HG03103 (cell line): ENCODE measurements at regions not wholly inside any gene's neighbourhood (a gene's known extent, or its start where the extent isn't known, plus 50 kb on each side); places are given as distances from the start of the nearest gene placed in this dataset.

Experiments used
- ATAC-seq: cut with Tn5 transposase; IDR thresholded peaks from one replicate; pipeline ENCODE4 v1.9.1; 2021; ENCODE audit warnings: low read depth; ENCODE audit not compliant: unreplicated experiment

DNA sequence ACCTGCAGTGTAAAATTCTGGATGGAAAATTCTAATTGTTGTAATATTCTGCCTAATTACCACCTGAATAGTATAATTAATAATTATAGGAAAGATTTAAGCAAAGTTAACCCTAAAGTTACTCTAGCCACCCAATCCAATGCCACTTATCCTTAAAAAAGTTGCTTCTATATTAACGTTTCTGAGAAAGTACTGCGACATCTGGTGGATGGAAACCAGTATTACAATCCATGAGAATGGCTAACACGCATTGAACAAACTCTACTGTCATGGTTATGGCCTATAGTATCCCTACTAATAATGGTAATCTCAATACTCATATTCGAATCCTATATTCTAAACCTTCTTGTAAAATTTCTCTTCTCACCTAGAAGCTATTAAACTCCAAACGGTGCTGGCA lies 1551.8 kb downstream of the SLITRK1 start:
- no peak for ATAC-seq

DNA sequence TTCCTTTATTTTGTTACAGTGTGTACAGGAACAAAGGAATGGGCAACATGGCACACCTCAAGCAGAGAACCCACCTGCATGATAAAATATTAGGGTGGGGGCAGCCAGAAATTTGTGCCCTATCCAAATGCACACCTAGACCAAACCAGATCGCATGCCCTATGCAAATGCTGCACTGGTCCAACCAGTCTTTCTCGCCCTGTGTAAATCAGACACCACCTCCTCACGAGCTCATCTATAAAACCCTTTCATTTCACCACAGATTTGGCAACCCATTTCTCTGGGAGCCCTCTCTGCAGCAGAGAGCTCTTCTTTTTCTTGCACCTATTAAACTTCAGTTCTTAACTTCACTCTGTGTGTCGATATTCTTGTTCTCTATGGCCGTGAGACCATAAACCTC lies 1559.2 kb downstream of the SLITRK1 start:
- no peak for ATAC-seq

DNA sequence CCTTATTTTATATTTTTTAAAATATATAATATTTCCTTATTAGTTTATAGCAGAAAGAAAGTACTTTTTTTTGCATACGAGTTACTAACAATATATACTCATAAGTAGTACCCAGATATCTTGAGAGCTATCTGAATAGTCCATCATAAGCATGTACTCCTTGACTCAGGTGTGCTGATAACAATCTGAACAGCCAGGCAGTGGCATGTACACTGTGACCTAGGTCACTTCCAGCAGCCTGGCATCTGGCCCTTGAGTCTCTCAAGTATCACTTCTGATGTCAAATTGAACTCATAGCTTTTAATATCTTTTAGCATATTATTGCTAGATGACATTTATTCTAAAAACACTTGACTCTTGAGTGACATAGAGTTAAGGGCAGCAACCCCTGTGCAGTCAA lies 1576.7 kb downstream of the SLITRK1 start:
- ATAC-seq = no peak

DNA sequence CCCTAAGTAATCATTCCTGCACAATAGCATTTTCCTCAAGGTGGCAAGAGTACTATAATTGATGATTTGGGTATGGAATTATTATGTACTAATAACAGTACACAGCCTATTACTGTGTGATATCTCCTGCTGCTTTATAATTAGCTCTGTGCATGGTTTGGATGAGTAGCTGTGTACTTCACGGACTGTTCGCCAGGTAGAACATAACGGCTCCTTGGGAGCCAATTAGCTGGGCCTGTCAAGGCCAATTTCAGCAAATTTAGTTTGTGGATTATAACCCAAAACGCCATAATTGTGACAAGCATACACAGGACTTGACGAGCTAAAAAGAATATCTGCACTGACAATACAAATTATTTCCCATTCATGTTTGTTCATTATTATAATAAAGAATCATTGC lies 1584.2 kb downstream of the SLITRK1 start:
- no peak for ATAC-seq

DNA sequence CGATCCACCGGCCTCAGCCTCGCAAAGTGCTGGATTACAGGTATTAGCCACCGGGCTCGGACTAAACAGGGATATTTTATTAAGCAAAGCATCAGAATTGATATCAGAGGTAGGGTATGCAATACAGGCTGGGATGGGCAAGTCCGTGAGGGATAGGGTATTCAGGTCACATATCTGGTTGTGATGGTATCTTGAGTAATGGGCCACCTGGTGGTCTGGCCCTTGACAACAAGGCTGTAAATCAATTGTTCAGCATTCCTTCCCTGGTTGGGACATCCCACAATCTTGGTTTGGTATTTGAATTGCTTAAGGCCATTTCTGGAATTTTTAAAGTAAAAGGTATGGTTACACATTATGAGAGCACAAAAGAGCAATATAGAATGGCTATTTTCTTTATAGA lies 1588.0 kb downstream of the SLITRK1 start:
- ATAC-seq = no peak

DNA sequence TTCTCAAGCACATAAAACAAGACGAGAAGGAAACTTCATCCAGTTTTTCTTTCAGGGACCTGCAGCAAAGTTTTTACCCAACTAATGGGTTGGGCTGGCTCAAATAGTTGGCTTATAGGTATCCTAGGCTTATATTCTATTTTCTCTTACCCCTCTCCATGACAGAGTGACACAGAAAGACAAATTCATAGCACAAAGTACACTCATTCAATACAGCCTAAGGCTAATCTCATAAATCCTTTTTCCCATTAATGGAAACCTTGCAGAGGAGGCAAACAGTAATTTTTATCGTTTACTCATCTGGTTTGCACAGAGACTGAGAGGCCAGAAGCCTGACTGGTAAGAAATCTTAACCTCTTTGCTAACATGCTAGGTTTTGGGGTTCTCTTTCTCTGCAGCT lies 1589.9 kb downstream of the SLITRK1 start:
- ATAC-seq = no peak

DNA sequence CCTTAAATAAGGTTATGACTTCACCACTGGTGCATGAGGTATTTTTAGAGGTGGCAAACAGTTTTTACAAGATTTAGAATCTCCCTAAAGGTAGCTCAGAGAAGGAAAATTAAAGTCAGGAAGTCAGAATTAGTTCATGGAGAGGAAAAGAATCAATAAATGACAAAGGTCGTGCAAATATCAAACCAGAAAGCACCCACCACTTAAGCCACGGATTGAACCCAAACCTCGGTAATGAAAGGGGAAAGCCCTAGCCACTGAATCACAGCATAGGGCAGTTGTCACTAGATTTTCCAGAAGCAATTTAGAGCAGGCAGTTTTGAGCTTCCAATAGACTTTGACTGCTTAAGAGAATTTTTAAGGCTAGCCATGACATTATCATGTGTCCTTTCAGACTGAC lies 1590.4 kb downstream of the SLITRK1 start:
- no peak for ATAC-seq

DNA sequence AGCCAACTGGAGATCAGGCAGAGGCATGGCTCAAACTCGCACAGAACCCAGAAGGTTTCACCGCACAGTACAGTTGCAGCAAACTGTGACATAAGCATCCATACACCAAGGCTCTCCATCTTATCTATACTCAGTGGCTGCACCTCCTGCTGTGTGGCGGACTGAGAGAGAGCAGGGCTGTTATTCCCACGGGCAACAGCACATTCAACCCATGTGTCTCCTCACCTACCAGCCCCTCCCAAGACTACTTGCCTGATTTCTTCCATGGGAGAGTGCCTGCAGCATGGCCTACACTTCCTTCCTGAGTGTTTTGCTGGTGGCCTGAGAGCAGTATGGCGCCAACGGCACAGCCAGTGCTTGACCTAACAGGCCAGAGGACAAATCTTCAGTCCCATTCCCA lies 1606.6 kb downstream of the SLITRK1 start:
- no peak for ATAC-seq

DNA sequence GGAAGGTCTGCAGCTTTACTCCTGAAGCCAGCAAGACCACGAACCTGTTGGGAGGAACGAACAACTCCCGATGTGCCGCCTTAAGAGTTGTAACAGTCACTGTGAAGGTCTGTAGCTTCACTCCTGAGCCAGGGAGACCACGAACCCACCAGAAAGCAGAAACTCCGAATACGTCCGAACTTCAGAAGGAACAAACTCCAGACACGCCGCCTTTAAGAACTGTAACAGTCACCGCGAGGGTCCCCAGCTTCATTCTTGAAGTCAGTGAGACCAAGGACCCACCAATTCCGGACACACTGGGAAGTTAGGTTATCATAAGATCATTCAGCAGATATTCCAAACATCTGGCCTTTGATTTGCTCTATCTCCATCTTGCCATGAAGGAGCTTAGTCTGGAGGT lies 1623.0 kb downstream of the SLITRK1 start:
- no peak for ATAC-seq

DNA sequence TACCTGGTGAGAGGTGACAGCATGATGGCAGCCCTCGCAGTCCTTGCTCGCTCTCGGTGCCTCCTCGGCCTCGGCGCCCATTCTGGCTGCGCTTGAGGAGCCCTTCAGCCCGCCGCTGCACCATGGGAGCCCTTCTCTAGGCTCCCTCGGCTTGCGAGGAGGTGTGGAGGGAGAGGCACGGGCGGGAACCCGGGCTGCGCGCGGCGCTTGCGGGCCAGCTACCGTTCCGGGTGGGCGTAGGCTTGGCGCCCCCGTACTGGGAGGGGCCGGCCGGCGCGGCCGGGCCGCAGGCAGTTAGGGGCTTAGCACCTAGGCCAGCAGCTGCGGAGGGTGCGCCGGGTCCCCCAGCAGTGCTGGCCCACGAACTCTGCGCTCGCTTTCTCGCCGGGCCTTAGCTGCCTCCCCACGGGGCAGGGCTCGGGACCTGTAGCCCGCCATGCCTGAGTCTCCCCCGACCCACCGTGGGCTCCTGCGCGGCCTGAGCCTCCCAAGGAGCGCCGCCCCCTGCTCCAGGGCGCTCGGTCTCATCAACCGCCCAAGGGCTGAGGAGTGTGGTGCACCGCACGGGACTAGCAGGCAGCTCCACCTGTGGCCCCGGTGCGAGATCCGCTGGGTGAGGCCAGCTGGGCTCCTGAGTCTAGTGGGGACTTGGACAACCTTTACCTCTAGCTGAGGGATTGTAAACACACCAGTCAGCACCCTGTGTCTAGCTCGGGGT lies 1624.3 kb downstream of the SLITRK1 start:
- ATAC-seq = no peak

DNA sequence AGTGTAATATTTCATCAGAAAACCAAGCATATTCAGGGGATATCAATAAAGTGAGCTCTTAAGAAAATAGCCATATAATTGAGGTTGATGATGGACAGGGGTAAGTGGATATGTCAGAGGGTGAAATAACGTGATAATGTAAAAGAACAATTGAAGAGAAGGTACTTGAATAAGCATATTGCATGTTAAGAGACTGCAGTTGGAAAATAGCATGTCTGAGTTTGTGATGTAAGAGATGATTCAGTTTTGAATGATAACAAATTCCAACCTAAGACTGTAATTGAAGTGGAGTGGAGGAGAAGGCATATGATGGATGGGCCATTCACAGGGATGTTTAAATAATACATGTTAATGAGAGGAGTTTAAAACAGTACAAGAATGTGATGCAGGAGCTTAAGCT lies 1633.5 kb downstream of the SLITRK1 start:
- ATAC-seq = no peak

DNA sequence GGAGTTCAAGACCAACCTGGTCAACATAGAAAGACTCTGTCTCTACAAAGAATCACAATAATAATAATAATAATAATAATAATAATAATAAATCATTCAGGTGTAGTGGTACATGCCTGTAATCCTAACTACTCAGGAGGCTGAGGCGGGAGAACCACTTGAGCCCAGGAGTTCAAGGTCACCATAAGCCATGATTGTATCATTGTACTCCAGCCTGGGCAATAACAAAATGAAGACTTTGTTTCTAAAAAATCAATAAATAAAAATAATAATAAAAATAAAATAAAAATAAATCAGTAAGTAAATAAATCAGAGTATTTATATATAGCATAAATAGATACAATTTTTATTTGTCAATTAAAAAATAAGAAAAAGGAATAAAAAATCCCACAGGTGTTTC lies 1636.4 kb downstream of the SLITRK1 start:
- ATAC-seq = no peak

DNA sequence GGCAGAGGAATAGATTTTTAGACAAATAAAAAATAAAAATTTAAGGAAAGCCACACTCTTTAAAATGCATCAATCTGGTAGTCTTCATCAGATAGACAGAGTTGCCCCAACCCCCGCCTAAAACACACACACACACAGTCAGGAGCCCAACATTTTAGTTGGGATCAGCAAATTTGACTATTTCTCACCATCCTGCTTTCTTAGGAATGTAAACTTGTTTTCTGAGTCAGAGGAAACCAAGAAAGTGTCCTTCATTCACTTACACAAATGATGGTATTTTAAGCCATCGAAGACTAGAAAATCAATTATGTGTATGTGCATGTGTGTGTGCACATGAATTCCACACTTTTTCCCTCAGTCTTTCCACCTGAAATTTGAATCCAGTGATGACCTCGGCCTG lies 1657.5 kb downstream of the SLITRK1 start:
- ATAC-seq = no peak

DNA sequence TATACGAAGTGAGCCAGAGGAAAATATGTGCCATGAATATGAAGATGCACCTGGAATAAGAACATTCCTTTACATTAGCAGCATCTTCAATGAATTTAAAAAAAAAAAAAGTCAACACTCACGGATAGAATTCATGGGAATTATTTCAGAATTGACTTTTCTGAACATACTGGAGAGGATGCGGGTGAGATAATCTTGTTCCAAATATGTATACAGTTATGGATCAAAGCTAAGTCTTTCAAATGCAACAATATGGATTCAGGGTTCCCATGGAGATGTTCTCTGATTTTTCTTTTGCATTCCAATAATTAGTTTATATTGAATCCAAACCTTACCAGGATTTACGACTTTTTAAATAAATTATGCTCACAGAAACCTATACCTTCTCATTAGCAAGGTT lies 1660.7 kb downstream of the SLITRK1 start:
- no peak for ATAC-seq

DNA sequence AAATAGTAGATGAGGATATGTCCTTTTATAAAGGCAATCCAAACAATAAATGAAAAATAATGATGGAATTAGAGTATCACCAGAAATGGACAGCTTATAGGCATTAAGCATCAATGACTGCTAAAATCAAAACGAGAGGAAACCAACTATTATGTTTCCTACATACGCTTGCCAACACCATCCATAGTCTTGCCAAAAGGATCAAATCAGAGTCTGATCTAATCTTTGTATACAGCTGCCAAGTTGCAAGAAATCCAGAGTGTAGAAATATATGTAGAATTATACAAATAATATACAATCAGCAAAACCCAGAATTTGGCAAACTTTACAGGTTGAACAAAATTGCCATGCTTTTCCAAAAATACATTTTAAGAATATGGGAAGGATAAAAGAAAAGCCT lies 1661.6 kb downstream of the SLITRK1 start:
- no peak for ATAC-seq

DNA sequence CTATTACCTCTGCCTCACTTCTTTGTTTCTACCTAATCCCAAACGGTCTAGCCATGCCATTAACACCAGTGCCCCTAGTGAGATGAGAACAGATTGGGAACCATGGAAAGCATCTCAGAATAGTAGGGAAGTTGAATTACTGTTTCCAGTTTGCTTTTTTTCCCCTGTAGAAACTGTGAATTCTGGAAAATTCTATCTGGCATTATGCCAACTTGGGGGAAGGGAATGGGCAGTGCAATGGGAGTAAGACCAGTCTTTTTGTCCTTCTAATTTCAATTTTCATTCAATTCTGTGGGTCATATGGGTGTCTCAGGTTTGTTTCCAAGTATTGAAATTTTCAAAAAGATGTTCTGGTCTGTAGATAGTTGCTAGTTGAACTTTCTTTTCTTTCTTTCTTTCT lies 1666.1 kb downstream of the SLITRK1 start:
- no peak for ATAC-seq

DNA sequence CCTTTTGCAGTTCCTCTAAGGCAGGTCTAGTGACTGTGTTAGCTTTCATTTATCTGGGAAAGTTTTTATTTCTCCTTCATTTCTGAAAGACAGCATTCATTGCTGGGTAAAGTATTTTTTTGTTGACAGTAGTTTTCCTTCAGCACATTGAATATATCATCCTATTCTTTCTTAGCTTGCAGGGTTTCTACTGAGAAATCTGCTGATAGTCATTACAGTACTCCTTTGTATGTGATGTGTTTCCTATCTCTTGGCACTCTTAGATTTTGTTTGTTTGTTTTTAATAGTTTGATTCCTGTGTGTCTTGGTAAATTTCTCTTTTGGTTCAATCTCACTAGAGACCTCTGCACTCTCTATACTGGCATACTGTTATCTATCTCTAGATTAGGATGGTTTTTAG lies 1667.9 kb downstream of the SLITRK1 start:
- no peak for ATAC-seq

DNA sequence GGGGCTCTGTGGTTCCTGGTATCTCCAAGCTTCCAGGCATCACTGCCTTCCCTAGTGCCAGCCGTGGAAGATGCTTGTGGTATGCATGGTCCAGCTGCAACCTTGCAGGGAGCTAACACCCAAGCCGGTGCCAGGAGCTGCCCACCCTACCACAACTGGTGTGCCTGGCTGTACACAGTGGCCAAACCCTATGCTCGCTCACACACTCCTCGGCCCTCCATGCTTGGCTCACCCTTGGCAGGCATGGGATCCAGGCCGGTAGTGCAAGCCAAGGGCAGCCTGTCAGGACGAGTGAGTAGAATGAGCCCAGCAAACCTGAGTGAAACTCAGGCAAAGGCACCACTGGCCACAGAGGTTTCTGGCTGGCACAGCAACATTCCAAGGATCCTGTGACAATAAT lies 1676.0 kb downstream of the SLITRK1 start:
- no peak for ATAC-seq

DNA sequence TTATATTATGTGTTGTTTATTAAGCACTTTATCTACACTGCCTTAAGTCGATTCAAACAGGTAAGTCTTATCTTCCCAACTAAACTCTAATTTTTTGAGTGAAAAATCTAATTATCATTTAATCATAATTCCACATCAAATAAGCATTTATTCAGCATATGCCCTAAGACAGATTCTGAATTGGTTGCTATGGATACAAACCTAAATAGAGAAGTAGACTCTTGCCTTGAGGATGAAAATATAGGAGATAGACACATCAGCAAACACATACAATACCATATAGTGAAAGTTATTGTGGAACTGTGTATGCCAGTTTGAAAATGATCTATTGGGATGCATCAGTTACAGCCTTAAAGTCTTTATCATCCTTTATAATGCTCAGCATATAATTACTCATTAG lies 1679.9 kb downstream of the SLITRK1 start:
- no peak for ATAC-seq

DNA sequence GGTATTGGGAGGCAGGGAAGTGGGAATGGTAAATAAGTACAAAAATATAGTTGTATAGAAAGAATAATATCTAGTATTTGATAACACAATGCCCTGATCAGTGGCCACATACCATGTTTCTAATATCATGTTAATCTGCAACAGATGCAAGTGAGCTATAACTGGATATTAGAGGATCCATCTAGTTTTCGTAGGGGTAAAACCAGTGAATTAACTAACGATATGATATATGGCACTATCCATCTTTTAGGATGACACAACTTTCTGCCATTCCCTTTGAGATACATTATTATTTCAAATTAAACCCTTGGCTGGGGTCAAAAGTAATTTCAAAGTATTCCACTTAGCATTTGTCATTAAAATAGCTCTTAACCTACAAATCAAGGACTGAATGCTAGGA lies 1686.2 kb downstream of the SLITRK1 start:
- ATAC-seq = no peak

DNA sequence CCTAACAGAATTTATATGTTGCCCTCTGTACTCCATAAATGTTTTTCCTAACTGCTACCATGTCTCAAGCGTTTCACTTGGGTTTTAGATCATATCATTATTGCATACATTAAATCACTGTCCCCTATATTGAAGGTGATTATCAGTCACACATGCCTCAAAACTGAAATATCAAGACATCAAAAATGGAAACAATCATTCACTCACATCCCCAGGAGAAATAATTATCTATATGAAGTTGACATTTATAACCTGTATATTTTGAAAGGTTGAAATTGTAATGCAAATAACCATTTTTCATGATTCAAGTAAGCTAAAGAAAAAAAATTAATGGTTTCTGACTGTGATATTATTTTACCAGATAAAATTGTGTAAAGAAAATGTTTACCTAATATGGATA lies 1695.0 kb downstream of the SLITRK1 start:
- no peak for ATAC-seq

DNA sequence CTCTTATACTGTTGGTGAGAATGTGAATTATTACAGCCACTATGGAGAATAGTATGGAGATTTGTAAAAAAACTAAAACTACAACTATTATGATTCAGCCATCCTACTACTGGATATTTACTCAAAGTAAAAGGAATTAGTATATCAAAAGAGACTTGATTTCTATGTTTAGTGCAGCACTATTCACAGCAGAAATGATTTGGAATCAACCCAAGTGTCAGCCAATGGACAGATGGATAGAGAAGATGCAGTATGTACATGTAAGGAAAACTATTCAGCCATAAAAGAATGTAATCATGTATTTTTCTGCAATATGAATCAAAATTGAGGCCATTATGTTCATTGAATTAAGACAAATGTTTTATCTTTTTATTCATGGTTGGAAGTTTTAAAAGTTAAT lies 1705.5 kb downstream of the SLITRK1 start:
- ATAC-seq = no peak
